Body of pancreas (tissue), 4 donors: ENCODE measurements at regions not wholly inside any gene's neighbourhood (a gene's known extent, or its start where the extent isn't known, plus 50 kb on each side); places are given as distances from the start of the nearest gene placed in this dataset.

Experiments
- POLR2A ChIP-seq, 3 donors: fragments of 450-650 bp; IDR thresholded peaks; one replicate each; pipeline ENCODE4 v1.6.1; 2016; ENCODE audit warnings: antibody characterized with exemption in 3 of 3, mild to moderate bottlenecking in 2 of 3
- TF ChIP-seq, protein P1 (sequence below), 7 experiments: fragments of 450-650 bp in 4 of 7; fragments of 200-600 bp in 3 of 7; sonication (generic) in 3 of 7; IDR thresholded peaks; one replicate each; pipeline ENCODE4 v1.5.1; 2016 to 2019; ENCODE audit warnings: antibody characterized with exemption in 7 of 7

DNA sequence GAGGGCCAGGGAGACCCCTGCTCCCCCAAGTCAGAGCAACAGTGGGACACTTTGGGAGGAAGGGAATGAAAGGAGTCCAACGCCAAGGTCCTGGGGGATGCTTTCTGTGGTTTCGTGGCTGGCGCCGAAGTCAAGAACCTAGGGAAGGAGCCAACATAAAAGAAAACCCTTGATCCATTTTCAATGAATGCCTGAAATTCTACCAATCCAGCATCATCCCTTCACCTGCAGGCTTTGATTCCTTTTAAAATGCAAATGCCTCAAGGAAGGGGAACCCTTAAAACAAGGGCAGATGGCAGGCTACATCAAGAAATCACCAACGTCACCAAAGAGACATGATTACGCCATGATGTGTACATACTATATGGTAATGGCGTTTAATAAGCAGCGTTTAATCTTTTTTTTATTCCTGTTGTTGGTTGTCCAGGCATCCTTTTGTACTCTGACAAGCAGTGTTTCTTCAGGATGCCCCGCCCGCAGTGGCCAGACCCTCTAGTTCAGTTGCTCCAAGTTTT, 123.3 kb upstream of the SLC1A4 start:
- TF ChIP-seq, protein P1, sequence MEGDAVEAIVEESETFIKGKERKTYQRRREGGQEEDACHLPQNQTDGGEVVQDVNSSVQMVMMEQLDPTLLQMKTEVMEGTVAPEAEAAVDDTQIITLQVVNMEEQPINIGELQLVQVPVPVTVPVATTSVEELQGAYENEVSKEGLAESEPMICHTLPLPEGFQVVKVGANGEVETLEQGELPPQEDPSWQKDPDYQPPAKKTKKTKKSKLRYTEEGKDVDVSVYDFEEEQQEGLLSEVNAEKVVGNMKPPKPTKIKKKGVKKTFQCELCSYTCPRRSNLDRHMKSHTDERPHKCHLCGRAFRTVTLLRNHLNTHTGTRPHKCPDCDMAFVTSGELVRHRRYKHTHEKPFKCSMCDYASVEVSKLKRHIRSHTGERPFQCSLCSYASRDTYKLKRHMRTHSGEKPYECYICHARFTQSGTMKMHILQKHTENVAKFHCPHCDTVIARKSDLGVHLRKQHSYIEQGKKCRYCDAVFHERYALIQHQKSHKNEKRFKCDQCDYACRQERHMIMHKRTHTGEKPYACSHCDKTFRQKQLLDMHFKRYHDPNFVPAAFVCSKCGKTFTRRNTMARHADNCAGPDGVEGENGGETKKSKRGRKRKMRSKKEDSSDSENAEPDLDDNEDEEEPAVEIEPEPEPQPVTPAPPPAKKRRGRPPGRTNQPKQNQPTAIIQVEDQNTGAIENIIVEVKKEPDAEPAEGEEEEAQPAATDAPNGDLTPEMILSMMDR (IDR thresholded peaks at IDR 0.05) = peak in 2 of 7 experiments; percentile 37 to 46
- no peak for TF ChIP-seq POLR2A (IDR thresholded peaks at IDR 0.05)
